DOHH2 (cell line): ENCODE measurements at regions not wholly inside any gene's neighbourhood (a gene's known extent, or its start where the extent isn't known, plus 50 kb on each side); places are given as distances from the start of the nearest gene placed in this dataset.
"Not testable (repeated sequence)": the region's sequence is repeated elsewhere in the genome, so short reads cannot be mapped to it uniquely, and the experiment has no call there.

ENCODE experiments used
- H3F3A ChIP-seq: fragments of 200-600 bp; sonication (generic), shearing (Covaris generic); 2 replicates; pipeline ENCODE4 v1.6.0; 2016; ENCODE audit warnings: antibody characterized with exemption, mild to moderate bottlenecking; ENCODE audit not compliant: control insufficient read depth, insufficient read depth
- H3K27ac ChIP-seq: fragments of 200-600 bp; sonication (generic); 2 replicates; pipeline ENCODE4 v1.5.1; 2014; ENCODE audit warnings: low read depth, mild to moderate bottlenecking, low read length, moderate library complexity
- H3K27me3 ChIP-seq: fragments of 200-600 bp; sonication (generic); 2 replicates; pipeline ENCODE4 v1.6.1; 2014; ENCODE audit warnings: mild to moderate bottlenecking, low read length, mixed read lengths; ENCODE audit not compliant: control insufficient read depth
- H3K36me3 ChIP-seq: fragments of 200-600 bp; sonication (generic); 2 replicates; pipeline ENCODE4 v1.6.1; 2014; ENCODE audit warnings: mild to moderate bottlenecking, low read length, moderate library complexity, mixed read lengths; ENCODE audit not compliant: control insufficient read depth
- H3K4me1 ChIP-seq: fragments of 200-600 bp; sonication (generic); 2 replicates; pipeline ENCODE4 v1.6.1; 2014; ENCODE audit warnings: mild to moderate bottlenecking, low read length, mixed read lengths; ENCODE audit not compliant: control insufficient read depth
- H3K4me2 ChIP-seq: fragments of 200-600 bp; sonication (generic); 2 replicates; pipeline ENCODE4 v1.6.0; 2014; ENCODE audit warnings: mild to moderate bottlenecking, low read length, moderate library complexity
- H3K4me3 ChIP-seq: fragments of 200-600 bp; sonication (generic); 2 replicates; pipeline ENCODE4 v1.5.1; 2014; ENCODE audit warnings: mild to moderate bottlenecking, low read length, mixed read lengths
- H3K79me2 ChIP-seq: fragments of 200-600 bp; sonication (generic); 2 replicates; pipeline ENCODE4 v1.6.1; 2014; ENCODE audit warnings: mild to moderate bottlenecking, low read length, mixed read lengths; ENCODE audit not compliant: control insufficient read depth
- H3K9me2 ChIP-seq: fragments of 200-600 bp; sonication (generic); replicated peaks from 2 replicates; pipeline ENCODE4 v1.6.1; 2014; ENCODE audit warnings: mild to moderate bottlenecking, low read length, mixed read lengths; ENCODE audit not compliant: control insufficient read depth
- H3K9me3 ChIP-seq: fragments of 200-600 bp; sonication (generic); 2 replicates; pipeline ENCODE4 v1.6.1; 2014; ENCODE audit warnings: antibody characterized with exemption, low read length, mixed read lengths; ENCODE audit not compliant: control insufficient read depth, insufficient read depth
- H4K20me1 ChIP-seq: fragments of 200-600 bp; sonication (generic); 2 replicates; pipeline ENCODE4 v1.6.0; 2014; ENCODE audit warnings: low read depth, mild to moderate bottlenecking, antibody characterized with exemption, low read length, moderate library complexity; ENCODE audit not compliant: control insufficient read depth, insufficient read depth
- EZH2phosphoT487 ChIP-seq: fragments of 200-600 bp; sonication (generic); IDR thresholded peaks from 2 replicates; pipeline ENCODE4 v1.6.1; 2017; ENCODE audit warnings: borderline replicate concordance, mild to moderate bottlenecking, antibody characterized with exemption, low read length, moderate library complexity, mixed read lengths
- TF ChIP-seq, protein P1 (sequence below): fragments of 200-600 bp; sonication (generic); IDR thresholded peaks from one replicate; pipeline ENCODE4 v1.5.1; 2014; ENCODE audit warnings: antibody characterized with exemption, mild to moderate bottlenecking, low read depth, low read length; ENCODE audit not compliant: poor library complexity, severe bottlenecking

DNA sequence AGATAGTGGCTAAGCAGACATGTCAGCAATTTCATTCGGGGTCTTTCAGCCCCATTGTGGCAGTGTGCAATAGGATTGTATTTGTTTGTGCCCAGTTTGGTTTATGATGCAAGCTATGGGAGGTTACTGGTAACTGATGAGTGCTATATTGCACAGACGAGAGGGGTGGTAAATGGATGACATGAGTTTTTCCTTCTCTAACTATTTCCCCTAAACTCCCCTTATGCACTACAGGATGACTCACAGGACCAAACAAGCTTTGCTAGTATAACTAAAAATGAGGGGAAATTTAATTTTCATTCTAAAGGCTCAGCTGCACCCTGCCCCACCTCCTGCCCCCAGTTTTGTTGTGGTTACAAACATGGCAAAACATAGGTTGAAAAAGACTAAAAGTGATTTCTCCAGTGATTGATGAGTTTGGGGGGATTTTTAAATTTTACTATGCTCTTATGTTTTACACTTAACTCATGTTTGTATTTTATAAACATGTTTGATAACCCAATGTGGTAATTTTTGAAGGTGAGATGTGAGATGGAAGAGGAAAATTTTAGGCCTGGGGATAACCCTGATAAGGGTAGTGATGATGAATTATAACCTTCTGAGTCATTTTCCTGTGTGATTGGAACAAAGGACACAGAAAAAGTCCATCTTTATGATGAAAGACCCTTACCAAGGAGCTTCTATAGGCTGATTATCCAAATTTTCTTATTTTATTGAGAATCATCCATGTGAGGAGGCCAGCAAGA, 60.8 kb upstream of the NAMPT start:
- Histone ChIP-seq H4K20me1 (no peaks in the 10 kb centered on the region), H3K4me3 (no peak overlapping the region), H3K36me3 (no peaks in the 10 kb centered on the region), H3K9me2 (no peaks in the 10 kb centered on the region), H3K9me3 (peaks cover 6% of the 10 kb centered on the region; the same call in 1 of the 2 replicates), H3K4me1 (no peaks in the 10 kb centered on the region), H3K27ac (no peak overlapping the region), H3K4me2 (no peak overlapping the region), H3K79me2 (no peaks in the 10 kb centered on the region), H3F3A (no peaks in the 10 kb centered on the region), H3K27me3 (peaks cover 15% of the 10 kb centered on the region)
- TF ChIP-seq, protein P1, sequence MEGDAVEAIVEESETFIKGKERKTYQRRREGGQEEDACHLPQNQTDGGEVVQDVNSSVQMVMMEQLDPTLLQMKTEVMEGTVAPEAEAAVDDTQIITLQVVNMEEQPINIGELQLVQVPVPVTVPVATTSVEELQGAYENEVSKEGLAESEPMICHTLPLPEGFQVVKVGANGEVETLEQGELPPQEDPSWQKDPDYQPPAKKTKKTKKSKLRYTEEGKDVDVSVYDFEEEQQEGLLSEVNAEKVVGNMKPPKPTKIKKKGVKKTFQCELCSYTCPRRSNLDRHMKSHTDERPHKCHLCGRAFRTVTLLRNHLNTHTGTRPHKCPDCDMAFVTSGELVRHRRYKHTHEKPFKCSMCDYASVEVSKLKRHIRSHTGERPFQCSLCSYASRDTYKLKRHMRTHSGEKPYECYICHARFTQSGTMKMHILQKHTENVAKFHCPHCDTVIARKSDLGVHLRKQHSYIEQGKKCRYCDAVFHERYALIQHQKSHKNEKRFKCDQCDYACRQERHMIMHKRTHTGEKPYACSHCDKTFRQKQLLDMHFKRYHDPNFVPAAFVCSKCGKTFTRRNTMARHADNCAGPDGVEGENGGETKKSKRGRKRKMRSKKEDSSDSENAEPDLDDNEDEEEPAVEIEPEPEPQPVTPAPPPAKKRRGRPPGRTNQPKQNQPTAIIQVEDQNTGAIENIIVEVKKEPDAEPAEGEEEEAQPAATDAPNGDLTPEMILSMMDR: no peak
- TF ChIP-seq EZH2phosphoT487: no peak

DNA sequence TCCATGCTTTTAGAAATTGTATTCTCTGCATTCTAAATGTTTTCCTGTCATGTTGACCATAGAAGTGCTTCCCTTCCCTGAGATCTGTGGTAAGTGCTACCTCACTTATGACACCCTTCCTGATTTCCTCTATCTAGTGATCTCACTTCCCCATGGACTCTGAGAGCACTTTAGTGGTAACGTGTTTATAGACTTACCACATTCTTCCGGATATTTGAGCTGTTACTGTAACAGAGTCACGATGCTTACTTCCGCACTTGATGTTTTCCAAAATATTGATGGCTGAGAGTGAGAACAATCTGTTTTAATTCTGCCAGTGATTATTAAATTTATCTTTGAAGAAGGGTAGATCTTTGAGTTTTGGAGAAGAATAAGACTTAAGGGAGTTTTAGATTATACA, 60.1 kb upstream of the NAMPT start:
- Histone ChIP-seq H3K27ac (no peak overlapping the region), H3F3A (no peaks in the 10 kb centered on the region), H3K4me2 (no peak overlapping the region), H3K79me2 (no peaks in the 10 kb centered on the region), H3K4me3 (no peak overlapping the region), H3K27me3 (peaks cover 15% of the 10 kb centered on the region), H3K9me3 (peaks cover 9% of the 10 kb centered on the region; the same call in 1 of the 2 replicates), H3K4me1 (no peaks in the 10 kb centered on the region), H3K9me2 (no peaks in the 10 kb centered on the region), H3K36me3 (no peaks in the 10 kb centered on the region), H4K20me1 (no peaks in the 10 kb centered on the region)
- TF ChIP-seq, protein P1: no peak
- no peak for TF ChIP-seq EZH2phosphoT487

DNA sequence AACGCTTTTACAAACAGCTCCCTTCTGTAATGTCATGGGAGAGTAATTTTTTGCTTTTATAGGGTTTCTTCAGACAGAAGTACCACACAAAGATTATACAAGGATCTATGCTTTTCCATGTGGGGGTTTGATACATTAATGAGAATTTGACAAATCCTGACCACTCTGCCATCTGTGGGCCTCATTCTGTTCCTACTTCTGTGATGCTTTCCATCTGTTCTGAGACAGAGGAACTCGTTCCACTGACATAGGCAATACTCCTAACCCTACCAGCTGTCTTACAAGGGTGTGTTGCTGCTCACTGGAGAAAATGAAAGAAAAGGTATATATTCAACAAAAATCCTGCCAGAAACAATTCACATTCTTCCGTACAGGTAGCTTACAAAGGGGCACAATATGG, 59.4 kb upstream of the NAMPT start:
- no peaks in the 10 kb centered on the region for H3K36me3 ChIP-seq
- H3K4me3 ChIP-seq: no peak overlapping the region
- H3K27ac ChIP-seq: no peak overlapping the region
- no peaks in the 10 kb centered on the region for H3F3A ChIP-seq
- H3K9me2 ChIP-seq: no peaks in the 10 kb centered on the region
- H4K20me1 ChIP-seq: no peaks in the 10 kb centered on the region
- H3K4me2 ChIP-seq: no peak overlapping the region
- no peaks in the 10 kb centered on the region for H3K79me2 ChIP-seq
- TF ChIP-seq EZH2phosphoT487: no peak
- TF ChIP-seq, protein P1: no peak
- peaks cover 15% of the 10 kb centered on the region for H3K27me3 ChIP-seq
- peaks cover 10% of the 10 kb centered on the region; the same call in 1 of the 2 replicates for H3K9me3 ChIP-seq
- H3K4me1 ChIP-seq: no peaks in the 10 kb centered on the region

DNA sequence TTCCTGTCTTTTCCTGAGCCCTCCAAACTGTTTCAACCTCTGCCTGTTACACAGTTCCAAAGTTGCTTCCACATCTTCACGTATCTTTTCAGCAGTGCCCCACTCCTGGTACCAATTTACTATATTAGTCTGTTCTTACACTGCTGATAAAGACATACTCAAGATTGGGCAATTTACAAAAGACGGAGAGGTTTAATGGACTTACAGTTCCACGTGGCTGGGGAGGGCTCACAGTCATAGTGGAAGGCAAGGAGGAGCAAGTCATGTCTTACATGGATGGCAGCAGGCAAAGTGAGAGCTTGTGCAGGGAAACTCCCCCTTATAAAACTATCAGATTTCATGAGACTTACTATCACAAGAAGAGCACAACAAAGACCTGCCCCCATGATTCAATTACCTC, 57.3 kb upstream of the NAMPT start:
- H3K79me2 ChIP-seq, H3K4me3 ChIP-seq, H3K36me3 ChIP-seq, H3K27ac ChIP-seq, H3K9me2 ChIP-seq, H4K20me1 ChIP-seq, H3K4me1 ChIP-seq, H3K27me3 ChIP-seq, H3F3A ChIP-seq, H3K4me2 ChIP-seq: not testable (repeated sequence)
- peaks cover 20% of the 10 kb centered on the region for H3K9me3 ChIP-seq

DNA sequence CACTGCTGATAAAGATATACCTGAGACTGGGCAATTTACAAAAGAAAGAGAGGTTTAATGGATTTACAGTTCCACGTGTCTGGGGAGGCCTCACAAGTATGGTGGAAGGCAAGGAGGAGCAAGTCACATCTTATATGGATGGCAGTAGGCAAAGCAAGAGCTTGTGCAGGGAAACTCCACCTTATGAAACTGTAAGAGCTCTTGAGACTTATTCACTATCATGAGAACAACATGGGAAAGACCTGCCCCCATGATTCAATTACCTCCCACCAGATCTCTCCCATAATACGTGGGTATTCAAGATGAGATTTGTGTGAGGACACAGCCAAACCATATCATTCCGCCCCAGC, 55.4 kb upstream of the NAMPT start:
- peaks cover 20% of the 10 kb centered on the region for H3K9me3 ChIP-seq
- not testable (repeated sequence) for H3K36me3 ChIP-seq, H3K4me3 ChIP-seq, H3K4me1 ChIP-seq, H4K20me1 ChIP-seq, H3K27ac ChIP-seq, H3K9me2 ChIP-seq, H3F3A ChIP-seq, H3K79me2 ChIP-seq, H3K4me2 ChIP-seq, H3K27me3 ChIP-seq
